Lower leg skin (tissue), 4 donors: ENCODE measurements at regions not wholly inside any gene's neighbourhood (a gene's known extent, or its start where the extent isn't known, plus 50 kb on each side); places are given as distances from the start of the nearest gene placed in this dataset.
"Not testable (repeated sequence)": the region's sequence is repeated elsewhere in the genome, so short reads cannot be mapped to it uniquely, and the experiment has no call there.

Source experiments
- DNase-seq, 2 donors: peaks; one replicate each; pipeline ENCODE4 v3.0.0-alpha.2; 2019; ENCODE audit warnings: low spot score in 2 of 2
- H3K4me3 ChIP-seq: fragments of 200-600 bp; sonication (generic); 2 replicates; pipeline ENCODE4 v1.5.1; 2017; ENCODE audit warnings: mild to moderate bottlenecking, low read depth; ENCODE audit not compliant: poor library complexity, severe bottlenecking
- POLR2A ChIP-seq, 2 donors: fragments of 450-650 bp; IDR thresholded peaks; one replicate each; pipeline ENCODE4 v1.6.1; 2016 to 2017; ENCODE audit warnings: antibody characterized with exemption in 2 of 2, mild to moderate bottlenecking in 1 of 2, moderate library complexity in 1 of 2
- WGBS, 2 donors: methylation state at CpG; one replicate each; pipeline ENCODE4 v1.1.5; 2018; 5-methylcytosine and 5-hydroxymethylcytosine counted together
- intact Hi-C: fragments of 100-400 bp; cut with DNase I; formaldehyde crosslinking; loops from one replicate; pipeline ENCODE4 v1.15.0; 2023; ENCODE audit warnings: low total_unique reads
- TF ChIP-seq, protein P1 (sequence below), 3 donors: fragments of 450-650 bp; IDR thresholded peaks; one replicate each; pipeline ENCODE4 v1.5.1; 2016; ENCODE audit warnings: antibody characterized with exemption in 3 of 3, mild to moderate bottlenecking in 3 of 3, moderate library complexity in 2 of 3

DNA sequence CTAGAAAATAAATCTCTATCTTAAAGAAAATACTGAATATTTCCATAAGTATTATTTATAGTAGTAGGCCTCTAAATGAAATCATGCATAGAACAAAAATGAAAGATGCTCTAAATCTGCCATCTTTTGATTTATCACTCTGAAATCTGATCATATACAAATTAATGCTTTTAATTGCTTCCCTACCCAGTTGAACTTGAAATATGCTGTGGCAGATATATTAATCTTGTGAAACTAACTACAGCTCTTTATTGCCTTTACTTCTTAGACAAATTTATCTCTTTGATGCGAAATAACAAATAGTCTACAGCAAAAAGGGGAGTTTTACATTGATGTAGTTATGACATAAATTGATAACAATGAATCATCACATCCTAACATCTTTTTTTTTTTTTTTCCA lies 510.7 kb upstream of the SLITRK6 start:
- 53 to 61% methylated on average over 1 of the region's 1 CpG for WGBS, 2 donors
- no peak overlapping the region for H3K4me3 ChIP-seq
- intact Hi-C loops, result no loop called here
- TF ChIP-seq POLR2A (IDR thresholded peaks at IDR 0.05), result no peak
- TF ChIP-seq, protein P1, sequence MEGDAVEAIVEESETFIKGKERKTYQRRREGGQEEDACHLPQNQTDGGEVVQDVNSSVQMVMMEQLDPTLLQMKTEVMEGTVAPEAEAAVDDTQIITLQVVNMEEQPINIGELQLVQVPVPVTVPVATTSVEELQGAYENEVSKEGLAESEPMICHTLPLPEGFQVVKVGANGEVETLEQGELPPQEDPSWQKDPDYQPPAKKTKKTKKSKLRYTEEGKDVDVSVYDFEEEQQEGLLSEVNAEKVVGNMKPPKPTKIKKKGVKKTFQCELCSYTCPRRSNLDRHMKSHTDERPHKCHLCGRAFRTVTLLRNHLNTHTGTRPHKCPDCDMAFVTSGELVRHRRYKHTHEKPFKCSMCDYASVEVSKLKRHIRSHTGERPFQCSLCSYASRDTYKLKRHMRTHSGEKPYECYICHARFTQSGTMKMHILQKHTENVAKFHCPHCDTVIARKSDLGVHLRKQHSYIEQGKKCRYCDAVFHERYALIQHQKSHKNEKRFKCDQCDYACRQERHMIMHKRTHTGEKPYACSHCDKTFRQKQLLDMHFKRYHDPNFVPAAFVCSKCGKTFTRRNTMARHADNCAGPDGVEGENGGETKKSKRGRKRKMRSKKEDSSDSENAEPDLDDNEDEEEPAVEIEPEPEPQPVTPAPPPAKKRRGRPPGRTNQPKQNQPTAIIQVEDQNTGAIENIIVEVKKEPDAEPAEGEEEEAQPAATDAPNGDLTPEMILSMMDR (IDR thresholded peaks at IDR 0.05), result no peak
- DNase-seq, result no peak

DNA sequence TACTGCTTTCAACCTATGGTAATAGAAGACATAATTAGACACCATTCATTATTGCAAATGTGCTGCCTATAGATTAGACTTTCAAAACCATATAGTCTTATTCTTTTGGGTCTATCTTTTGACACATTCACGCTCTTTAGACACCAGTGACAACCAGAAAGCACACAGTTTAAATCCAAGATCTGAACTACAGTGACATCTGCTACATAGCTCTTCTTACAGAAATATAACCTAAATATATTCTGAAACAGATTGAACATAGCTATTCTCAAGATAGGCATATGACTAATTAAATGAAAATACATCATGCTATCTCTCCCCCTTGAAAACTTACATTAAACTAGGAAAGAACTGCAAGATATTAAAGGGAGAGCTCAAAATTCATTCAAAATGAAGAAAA lies 514.2 kb upstream of the SLITRK6 start:
- DNase-seq, result no peak
- 95 to 97% methylated on average over 1 of the region's 1 CpG for WGBS, 2 donors
- intact Hi-C loops, result no loop called here
- no peak for TF ChIP-seq POLR2A (IDR thresholded peaks at IDR 0.05)
- TF ChIP-seq, protein P1 (IDR thresholded peaks at IDR 0.05), result no peak
- H3K4me3 ChIP-seq, result no peak overlapping the region

DNA sequence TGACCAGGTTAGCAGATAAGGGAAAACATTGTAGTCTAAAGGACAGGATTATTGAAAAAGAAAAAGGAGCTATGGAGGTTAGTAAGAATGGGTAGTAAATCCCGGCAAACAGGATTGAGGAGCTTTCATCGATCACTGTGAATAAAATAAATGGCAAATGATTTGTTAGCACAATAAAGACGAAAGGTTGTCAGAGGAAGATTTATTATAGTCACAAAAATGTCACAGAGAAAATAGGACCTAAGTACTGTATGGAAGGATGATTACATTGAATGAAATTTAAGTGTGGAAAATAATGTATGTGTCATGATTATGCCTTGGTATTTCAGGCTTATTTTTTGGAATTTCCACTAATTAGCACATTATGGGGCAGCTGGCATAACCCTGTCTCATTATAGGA lies 519.2 kb upstream of the SLITRK6 start:
- no peak for TF ChIP-seq POLR2A (IDR thresholded peaks at IDR 0.05)
- TF ChIP-seq, protein P1 (IDR thresholded peaks at IDR 0.05), result no peak
- no peak for DNase-seq
- no peak overlapping the region for H3K4me3 ChIP-seq
- intact Hi-C loops, result no loop called here
- WGBS, 2 donors, result 63 to 79% methylated on average over 3 of the region's 3 CpGs

- H3K4me3 ChIP-seq, result no peak overlapping the region
- WGBS, 2 donors, result 80 to 84% methylated on average over 3 of the region's 3 CpGs
- TF ChIP-seq, protein P1 (IDR thresholded peaks at IDR 0.05), result no peak
- TF ChIP-seq POLR2A (IDR thresholded peaks at IDR 0.05), result no peak
- DNase-seq, result no peak
- intact Hi-C loops, result no loop called here
Observed at GRCh38 chr13:86324191-86324590, 525.0 kb upstream of the SLITRK6 start.

- TF ChIP-seq, protein P1 (IDR thresholded peaks at IDR 0.05), result no peak
- TF ChIP-seq POLR2A (IDR thresholded peaks at IDR 0.05), result no peak
- WGBS, 2 donors, result 38 to 45% methylated on average over 2 of the region's 2 CpGs
- no peak for DNase-seq
- intact Hi-C loops, result no loop called here
- no peak overlapping the region for H3K4me3 ChIP-seq
Observed at GRCh38 chr13:86355301-86355700, 556.1 kb upstream of the SLITRK6 start.

- TF ChIP-seq, protein P1 (IDR thresholded peaks at IDR 0.05), result no peak
- no peak for TF ChIP-seq POLR2A (IDR thresholded peaks at IDR 0.05)
- no peak for DNase-seq
- intact Hi-C loops, result no loop called here
- H3K4me3 ChIP-seq, result no peak overlapping the region
- 68 to 80% methylated on average over 1 of the region's 1 CpG for WGBS, 2 donors
Observed at GRCh38 chr13:86357106-86357505, 557.9 kb upstream of the SLITRK6 start.

DNA sequence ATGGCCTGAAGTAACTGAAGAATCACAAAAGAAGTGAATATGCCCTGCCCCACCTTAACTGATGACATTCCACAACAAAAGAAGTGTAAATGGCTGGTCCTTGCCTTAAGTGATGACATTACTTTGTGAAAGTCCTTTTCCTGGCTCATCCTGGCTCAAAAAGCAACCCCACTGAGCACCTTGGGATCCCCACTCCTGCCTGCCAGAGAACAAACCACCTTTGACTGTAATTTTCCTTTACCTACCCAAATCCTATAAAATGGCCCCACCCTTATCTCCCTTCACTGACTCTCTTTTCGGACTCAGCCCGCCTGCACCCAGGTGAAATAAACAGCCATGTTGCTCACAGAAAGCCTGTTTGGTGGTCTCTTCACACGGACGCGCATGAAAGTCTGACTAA lies 564.5 kb upstream of the SLITRK6 start:
- intact Hi-C loops, H3K4me3 ChIP-seq, DNase-seq: not testable (repeated sequence)
- 85 to 97% methylated on average over 3 to 5 of the region's 5 CpGs for WGBS, 2 donors
